Activated T-cell treated with anti-CD3 and anti-CD28 coated beads for 48 hours (primary cell): ENCODE measurements at regions not wholly inside any gene's neighbourhood (a gene's known extent, or its start where the extent isn't known, plus 50 kb on each side); places are given as distances from the start of the nearest gene placed in this dataset.
"Not testable (repeated sequence)": the region's sequence is repeated elsewhere in the genome, so short reads cannot be mapped to it uniquely, and the experiment has no call there.

ENCODE experiments used
- DNase-seq: peaks from one replicate; pipeline ENCODE4 v3.0.0-alpha.2; 2020; ENCODE audit warnings: low read depth

DNA sequence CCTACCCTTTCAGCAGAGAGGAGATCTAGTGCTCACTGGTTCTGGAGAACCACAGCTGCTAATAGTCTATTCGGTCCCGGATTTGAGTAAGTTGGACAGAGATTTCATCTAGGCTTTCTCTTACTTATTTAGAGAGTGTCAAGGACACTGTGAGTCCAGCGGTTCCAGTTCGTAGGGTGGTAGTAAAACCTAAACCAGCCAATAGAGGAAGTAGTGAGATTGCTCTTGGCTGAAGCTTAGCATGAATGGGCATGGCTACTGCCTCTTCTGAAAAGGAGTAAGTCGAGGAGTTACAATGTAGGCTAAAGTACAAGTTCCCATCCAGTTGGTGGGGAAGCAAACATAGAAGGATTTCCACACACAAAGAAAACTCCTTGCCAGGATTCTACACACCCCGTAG, 109.6 kb upstream of the MOCS2 start:
- no peak for DNase-seq

DNA sequence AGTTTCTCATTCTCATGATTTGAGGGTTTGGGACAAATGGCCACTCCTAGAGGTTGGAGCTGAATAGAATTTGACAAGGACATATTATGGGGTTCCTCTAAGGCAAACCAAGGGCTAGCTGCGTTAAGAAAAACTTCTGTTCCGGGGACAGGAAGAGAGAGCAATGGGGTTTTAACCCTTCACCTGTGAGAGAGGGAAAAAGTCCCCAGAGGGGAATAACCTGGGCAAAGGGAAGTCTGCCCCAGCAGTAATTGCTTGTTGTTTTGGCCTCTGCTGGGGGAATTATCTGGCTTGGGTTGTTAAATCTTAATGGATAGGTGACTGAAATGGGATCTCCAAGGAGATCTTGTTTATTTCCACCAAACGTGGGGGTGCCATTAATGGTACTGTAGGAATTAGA, 110.1 kb upstream of the MOCS2 start:
- DNase-seq = no peak

DNA sequence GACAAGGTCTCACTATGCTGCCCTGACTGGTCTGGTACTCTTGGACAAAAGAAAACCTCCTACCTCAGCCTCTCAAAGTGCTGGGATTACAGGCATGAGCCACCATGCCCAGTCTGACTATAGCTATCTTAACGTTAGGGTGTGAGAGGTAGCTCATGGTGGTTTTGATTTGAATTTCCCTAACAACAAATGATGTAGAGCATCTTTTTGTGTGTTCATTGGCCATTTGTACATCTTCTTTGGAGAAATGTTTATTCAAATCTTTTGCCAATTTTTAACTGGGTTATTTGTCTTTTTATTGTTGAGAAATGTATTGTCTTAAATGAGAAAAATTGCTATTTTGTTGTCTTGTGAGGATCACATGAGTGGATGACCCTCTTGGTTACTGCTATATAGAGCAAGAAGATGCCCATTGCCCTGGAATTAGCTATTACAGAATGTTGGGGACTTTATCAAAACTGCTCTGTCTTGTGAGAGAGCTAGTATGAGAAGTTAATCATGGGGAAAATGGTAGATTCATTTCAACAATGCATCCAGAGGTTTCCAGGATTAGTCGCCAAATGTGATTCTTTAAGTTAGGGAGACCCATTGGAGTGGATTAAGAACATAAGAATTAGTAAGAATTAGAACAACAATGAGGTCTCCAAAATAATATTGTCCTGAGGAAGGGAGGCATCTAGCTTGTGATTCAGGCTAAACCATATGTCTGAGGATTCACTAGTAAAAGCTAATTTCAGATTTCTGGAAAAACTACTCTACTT, 124.3 kb upstream of the MOCS2 start:
- DNase-seq = no peak

DNA sequence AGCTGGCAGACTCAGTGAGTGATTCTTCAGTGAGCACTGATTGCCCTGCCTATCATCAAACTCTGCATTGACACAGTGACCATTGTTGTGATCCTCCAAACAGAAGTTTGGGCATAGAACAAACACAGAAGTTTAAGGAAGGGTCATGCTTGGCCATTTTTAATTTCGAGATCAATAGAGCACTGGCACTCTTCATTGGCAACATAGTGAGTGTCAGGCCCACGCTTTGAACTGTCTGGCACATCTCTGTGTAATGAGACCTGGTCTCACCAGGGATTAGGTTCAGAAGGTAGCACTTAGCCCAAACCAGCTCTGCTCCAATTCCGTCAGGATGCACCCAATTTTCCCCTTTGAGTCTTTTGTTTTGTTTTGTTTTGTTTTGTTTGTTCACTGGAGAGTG, 127.1 kb upstream of the MOCS2 start:
- DNase-seq = no peak

DNA sequence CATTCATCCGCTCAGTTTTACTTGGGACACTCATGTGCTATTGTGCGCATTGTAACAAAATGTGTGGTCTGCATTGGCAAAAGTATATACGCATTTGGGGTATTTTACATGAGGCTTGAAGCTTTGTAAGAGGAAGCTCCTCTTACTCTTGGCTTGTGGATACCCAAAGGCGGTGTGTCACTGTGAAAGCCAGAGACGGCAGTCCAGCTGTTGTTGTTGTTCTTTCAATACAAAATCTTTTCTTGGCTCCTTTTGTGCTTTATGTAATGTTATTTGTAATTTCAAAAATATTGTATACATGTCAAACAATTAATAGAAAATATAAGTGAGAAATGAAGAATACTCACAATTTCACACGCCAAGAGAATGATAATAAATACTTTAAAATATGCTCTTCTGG, 128.3 kb upstream of the MOCS2 start:
- no peak for DNase-seq

DNA sequence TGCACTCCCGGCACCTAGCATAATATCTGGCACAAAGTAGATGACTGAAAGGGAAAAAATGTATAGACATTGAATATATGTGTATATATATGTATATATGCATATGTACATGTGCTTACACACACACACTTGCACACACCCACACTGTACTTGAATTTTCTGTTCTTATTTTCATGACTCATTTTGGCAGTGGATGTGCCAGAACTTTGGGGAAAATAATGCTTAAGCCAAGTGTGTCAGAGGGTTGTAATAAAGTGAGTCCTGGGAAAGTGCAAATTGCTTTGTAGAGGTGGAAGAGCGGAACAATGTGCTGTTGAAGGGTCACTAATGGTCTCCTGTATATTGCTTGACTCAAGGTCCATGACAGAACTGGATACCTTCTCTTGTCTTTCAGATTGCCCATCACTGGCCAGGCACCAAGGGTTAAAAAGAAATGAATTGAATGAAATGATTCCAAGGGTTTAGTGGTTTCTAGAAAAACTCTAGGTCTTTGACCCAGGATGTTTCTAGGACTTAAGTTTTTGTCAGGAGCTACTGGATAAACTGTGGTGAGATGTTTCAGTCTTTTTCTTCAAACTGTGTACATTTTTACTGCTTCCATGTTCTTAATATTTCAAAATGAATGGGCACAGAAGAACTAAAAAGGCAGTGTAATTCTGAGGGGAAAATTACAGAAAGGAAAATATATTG, 129.9 kb upstream of the MOCS2 start:
- no peak for DNase-seq

DNA sequence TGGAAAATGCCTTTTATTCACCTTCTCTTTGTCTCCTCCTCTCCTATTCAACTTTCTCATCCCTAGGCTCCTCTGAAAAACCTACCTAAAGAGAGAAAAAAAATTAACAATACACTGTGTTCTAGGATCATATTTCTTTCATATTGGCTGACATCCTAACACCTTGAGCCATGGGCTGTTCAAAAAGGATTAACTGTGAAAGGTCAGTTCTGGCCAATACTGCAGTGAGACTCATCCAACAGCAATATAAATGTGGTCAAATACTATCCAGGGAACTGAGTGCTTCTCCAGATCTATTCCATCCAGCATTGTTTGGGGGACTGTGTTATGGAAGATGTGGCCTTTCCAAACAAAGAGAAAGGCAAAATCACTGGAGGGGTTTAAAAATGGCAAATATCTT, 131.1 kb upstream of the MOCS2 start:
- DNase-seq = no peak

DNA sequence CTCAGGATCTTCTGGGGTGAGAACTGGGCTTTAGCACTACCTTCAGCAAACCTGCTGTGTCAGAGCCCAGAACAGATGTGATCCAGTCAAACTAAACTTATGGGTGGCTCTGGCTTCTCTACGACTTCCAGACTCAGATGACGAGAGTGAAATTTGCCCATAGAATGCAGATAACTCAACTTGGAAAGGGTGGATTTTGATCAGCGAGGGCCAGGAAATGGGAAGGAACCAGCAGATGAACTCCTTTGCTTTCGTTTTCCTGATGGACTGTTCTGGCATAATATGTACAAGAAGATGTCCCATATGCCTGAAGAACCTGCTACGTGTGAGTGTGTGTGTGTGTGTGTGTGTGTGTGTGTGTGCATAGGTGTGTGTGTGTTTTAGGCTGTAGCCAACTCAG, 132.0 kb upstream of the MOCS2 start:
- DNase-seq = no peak

DNA sequence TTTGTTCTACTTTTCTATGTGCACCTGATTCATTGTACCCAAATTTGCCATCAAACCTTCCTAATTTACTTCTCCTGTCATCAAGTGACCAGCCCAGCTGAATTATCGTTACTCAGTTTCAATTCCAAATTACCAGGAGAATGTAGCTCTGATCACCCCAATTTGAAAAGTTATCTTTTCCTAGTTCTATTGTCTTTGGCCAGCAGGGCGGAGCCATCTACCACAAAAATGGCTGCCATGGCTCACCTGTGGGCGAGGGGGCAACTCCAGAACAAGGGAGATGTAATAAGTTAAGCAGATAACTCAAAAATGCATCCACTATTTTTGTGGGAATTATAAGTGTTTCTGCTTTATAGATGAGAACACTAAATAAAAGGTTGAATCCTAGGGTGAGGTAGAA, 133.8 kb upstream of the MOCS2 start:
- no peak for DNase-seq

DNA sequence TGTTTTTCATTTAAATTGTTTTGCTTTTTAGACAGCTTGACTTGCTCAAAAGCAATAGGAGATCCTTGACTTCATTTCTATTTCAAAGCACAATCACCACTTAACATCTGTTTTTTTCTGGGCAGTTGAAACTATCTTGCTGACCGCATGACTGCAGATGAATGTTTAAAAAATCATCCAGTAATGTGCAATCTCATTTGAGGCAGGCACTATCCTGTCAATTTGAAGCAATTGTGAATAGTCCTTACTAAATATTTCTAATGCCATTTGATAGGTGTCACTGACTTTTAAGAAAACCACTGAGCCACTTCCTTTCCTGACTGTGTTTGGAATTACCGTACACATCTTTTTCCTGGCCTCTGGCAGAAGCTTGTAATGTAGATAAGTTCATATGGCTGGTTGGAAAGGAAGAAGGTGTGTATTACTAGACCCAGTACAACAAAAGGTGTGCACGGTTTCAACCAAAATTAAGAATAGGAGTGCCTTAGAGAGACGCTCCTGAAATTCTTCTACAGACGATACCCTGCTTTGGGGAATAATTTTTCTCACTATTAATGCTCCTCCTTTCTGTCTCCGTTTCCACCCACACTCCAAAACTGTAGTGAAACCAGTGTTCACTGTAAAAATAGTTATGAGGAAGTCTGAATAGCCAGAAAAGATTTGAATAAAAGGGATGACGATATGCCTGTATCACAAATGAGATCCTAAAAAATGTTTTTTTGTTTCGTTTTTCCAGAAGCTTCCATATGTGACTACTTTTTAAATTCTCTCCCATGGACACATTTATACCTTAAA, 136.7 kb upstream of the MOCS2 start:
- DNase-seq = no peak

DNA sequence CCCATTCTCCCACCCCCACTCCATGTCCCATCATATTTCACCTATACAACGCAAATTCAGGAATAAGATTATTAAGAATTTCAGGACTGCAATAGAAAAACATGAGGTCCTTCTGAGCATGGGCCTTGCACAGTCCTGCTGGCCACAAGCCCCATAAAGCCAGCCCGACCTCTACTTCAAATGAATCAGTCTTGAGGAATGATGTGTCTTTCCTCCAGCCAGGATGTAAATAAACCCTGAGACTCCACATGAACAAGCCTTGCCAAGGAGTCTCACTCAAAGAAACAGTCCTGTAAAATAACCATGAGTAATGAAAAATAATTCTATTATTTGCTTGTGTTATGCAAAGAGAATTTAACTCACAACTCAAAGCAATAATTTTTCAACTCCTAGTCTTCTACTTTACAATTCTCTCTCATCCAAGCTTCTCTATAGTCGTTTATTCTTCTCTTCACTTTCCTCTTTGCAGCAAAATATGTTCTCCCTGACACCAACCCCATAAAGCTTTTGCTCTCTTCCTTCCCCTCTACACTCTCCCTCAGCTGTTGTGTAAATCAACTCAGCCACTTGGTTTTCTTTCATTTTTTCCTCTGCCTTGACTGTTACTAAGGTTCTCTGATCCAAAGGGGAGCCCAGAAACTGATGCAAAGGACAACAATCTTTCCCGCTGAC, 140.1 kb upstream of the MOCS2 start:
- no peak for DNase-seq

DNA sequence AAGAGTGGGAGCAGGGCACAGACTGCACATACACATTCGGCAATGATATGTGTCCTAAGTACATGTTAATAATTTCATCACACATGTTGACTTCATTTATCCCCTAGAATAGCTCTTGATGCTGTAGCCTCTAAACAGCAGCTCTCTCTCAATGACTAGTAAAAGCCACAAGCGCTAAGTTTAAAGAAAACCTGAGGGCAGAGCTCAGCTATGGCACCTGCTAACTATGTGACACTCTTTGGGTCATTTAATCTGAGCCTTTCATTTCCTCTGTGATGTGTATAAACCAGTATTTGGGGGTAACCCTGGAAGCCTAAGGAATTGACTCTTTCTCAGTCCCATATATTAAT, 140.6 kb upstream of the MOCS2 start:
- DNase-seq = no peak

DNA sequence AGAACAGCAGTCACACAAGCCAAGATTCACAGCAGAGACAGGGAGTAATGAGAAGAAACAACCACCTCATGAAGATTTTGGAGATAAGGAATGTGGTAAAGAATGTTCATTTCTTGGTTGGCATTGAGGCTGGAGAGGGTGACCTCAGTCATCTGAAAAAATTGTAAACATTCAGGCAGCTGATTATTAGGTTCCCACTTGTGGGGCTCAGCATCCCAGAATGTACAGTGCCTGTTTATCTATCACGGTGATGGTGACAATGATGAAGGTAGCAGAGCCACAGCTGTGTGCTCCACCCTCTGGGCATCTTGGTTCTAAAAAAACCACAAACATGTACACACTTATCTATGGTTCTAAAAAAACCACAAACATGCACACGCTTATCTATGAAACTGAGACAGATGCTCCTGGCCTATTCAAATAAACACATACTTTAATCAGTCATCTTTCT, 143.9 kb upstream of the MOCS2 start:
- DNase-seq = no peak

DNA sequence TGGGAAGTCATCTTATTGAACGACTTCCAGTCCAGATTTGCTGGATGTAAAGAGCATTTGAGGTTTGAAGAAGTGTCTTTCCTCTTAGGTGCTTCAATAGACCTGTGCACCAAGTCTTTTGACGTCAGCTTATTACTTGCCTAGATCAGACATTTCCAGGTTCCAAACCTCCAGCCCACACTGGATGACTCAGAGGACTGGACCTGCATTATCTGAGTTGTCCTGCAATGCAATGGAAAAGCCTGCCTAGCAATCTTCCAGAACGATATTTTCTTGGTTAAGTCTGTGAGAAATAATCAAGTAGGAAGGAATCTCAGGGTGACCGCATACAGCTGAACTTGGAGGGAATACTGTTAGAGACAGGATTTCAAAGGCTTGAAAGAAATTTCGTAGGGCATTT, 147.2 kb upstream of the MOCS2 start:
- DNase-seq = no peak

DNA sequence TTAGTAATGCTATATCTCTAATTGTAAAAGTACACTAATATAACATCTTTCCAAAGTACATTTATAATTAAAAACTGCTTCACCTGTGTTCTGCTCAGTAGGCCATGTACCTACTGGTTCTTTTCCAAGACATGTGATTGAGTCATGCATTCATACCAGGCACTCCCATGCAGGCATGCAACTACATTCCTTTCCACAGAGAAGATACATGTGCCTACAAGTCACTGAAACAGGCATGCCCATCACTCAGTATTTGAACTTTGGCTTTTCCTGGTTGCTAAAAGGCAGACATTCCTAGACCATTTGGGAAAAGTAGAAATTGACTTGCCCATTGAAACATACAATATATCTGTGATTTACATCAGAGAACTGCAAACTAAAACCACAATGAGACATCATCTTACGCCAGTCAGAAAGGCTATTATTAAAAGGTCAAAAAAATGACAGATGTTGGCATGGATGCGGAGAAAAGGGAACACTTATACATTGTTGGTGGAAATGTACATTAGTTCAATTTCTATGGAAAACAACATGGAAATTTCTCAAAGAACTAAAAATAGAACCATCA, 148.3 kb upstream of the MOCS2 start:
- DNase-seq = no peak

DNA sequence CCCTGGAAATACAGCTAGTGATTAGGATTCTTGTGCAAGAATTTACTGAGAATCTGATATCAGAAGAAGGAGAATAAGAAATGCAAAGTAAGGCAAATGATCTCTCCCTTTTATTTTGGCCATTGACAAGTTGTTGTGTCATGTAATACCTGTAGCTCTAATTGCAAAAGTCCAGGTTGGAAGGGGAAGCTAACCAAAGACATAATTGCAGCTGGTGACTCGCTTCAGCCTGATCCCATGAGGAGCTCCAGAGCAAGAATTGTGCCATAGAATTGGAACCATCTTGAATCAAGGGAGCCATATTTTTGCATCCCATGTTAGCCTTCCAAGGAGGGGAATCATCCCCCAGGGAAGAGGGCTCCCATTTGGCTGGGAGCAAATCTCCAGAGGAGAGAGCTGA, 149.6 kb upstream of the MOCS2 start:
- no peak for DNase-seq

DNA sequence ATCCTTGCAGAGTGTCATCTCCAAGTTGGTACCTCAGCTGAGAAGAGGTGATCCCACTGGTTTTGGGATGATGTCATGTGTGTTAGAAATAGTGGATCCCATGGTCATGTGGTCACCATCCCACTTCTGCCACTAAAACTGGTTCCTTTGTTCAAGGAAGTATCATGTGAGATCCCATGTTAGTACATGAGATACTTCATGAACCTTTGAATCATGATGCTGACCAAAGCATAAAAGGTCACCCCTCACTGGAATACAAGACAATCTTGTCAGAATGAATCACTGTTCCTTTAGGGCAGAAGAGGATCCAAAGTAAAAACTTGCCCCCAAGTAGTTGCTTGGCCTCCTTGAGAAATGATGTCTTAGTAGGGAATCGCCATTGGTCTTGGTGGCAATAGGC, 150.9 kb upstream of the MOCS2 start:
- DNase-seq = no peak

DNA sequence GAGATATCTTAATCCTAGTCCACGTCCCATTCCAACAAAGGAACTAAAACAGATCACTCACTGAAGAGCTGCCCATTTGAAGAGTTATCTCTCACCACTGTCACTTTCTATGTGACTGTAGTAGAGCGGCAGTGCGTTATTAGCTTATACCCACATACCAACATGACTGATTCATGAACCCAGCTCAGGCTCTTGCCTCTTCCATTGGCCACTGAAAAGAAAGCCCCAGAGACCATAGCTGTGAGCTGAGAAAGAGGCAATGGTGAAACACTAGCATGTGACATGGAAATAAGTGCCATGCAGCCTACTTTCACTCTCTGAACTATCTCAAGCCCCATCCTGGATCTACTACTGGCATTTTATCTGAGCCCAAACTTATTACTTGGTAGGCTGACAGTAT, 151.7 kb upstream of the MOCS2 start:
- DNase-seq = no peak

DNA sequence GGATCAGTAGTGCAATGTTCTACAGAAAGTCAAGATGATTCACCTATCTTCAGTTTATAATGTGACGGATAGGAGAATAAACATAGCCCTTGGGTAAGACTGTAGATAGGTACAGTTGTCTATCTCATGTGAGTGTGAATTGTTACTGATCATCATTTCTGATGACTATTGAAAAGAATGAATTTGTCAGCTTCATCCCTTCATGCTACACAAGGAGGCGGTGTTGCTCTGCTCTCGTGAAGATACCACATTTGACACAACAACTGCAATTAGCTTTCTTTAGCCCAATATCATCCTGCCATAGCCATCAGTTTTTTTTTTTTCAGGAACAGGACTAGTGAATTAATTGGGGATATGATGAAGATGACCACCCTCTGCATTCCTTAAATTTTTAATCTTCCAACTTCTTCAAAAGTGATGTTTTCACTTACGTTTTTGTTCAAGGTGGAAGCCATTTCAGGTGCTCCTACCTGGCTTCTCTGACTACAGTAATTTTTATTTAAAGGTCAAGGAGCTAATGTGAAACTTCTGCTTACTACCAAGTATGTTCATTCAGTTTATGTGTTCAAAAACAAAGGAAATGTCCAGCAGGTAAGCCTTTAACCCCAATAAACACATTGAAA, 152.9 kb upstream of the MOCS2 start:
- no peak for DNase-seq

DNA sequence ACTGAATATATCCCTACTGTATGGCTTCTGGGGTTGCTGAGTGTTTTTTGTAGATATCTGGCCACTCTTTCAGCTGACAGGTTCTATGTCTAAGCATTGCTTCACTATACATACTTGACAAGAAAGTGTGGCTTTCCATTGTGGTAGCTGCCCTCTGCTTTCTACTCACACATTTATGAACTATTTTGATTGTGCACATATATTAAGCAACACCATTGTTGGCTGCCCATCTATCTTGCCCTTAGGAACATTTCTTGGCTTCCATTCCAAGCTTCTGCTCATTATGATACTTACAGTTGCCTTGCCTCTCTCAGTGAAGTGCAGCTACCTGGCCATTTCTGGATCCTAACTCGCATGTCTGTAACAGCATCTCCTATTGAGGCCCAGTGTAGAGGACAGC, 153.6 kb upstream of the MOCS2 start:
- no peak for DNase-seq

DNA sequence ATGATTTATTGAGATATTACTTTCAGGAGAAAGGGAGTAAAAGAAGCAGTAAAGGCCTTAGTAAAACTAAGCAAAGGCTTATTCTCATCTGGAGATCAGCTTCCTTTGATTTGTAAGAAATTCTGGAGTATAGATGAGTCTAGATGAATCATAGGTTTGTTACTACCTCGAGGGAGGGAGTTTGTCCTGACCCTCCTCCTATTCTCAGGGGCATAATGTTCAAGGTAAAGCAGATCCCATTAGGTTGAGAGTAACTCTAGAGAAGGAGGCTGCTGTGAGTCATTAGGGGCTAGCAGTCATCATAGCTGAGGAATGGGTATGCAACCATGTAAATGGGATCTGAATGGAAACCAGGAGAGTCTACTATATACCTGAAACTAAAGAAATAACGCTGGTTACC, 155.5 kb upstream of the MOCS2 start:
- DNase-seq = no peak

DNA sequence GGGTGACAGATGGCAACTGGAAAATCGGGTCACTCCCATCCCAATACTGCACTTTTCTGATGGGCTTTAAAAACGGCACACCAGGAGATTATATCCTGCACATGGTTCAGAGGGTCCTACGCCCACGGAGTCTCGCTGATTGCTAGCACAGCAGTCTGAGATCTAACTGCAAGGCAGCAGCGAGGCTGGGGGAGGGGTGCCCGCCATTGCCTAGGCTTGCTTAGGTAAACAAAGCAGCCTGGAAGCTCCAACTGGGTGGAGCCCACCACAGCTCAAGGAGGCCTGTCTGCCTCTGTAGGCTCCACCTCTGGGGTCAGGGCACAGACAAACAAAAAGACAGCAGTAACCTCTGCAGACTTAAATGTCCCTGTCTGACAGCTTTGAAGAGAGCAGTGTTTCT, 158.7 kb upstream of the MOCS2 start:
- DNase-seq = not testable (repeated sequence)
